ENCODE measurements at regions not wholly inside any gene's neighbourhood (a gene's known extent, or its start where the extent isn't known, plus 50 kb on each side); places are given as distances from the start of the nearest gene placed in this dataset.

- H3K9me1 ChIP-seq (ENCODE audit: control insufficient read depth, extremely low read depth, insufficient read depth, low read length) = no peaks in the 10 kb centered on the region
- no peak overlapping the region for H3K27ac ChIP-seq (ENCODE audit: control insufficient read depth, insufficient read depth, low read length)
- H3K4me1 ChIP-seq (ENCODE audit: control insufficient read depth, extremely low read depth, insufficient read depth, low read length) = no peaks in the 10 kb centered on the region
- TF ChIP-seq EZH2 (IDR thresholded peaks at IDR 0.05; ENCODE audit: low read length) = no peak
- TF ChIP-seq, protein P1, sequence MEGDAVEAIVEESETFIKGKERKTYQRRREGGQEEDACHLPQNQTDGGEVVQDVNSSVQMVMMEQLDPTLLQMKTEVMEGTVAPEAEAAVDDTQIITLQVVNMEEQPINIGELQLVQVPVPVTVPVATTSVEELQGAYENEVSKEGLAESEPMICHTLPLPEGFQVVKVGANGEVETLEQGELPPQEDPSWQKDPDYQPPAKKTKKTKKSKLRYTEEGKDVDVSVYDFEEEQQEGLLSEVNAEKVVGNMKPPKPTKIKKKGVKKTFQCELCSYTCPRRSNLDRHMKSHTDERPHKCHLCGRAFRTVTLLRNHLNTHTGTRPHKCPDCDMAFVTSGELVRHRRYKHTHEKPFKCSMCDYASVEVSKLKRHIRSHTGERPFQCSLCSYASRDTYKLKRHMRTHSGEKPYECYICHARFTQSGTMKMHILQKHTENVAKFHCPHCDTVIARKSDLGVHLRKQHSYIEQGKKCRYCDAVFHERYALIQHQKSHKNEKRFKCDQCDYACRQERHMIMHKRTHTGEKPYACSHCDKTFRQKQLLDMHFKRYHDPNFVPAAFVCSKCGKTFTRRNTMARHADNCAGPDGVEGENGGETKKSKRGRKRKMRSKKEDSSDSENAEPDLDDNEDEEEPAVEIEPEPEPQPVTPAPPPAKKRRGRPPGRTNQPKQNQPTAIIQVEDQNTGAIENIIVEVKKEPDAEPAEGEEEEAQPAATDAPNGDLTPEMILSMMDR (optimal IDR thresholded peaks at IDR 0.05 in 1 of 3, IDR thresholded peaks at IDR 0.05 in 1 of 3, conservative IDR thresholded peaks at IDR 0.05 in 1 of 3; ENCODE audit: extremely low read depth in 1 of 3, insufficient read depth in 2 of 3, low read length in 3 of 3) = no peak
- H3K4me3 ChIP-seq (ENCODE audit: control insufficient read depth in 2 of 3, extremely low read depth in 1 of 3, insufficient read depth in 2 of 3, low read depth in 1 of 3, low read length in 3 of 3) = no peak overlapping the region
- H4K20me1 ChIP-seq (ENCODE audit: control insufficient read depth, extremely low read depth, insufficient read depth, low read length) = no peaks in the 10 kb centered on the region
- dilution Hi-C loops (cut with MboI; ENCODE audit: extremely low pct_ligation_motif_present, low sequenced_read_pairs) = no loop called here
- no peaks in the 10 kb centered on the region for H3K27me3 ChIP-seq (ENCODE audit: control insufficient read depth, extremely low read depth, insufficient read depth, low read length)
- H3K79me2 ChIP-seq (ENCODE audit: control insufficient read depth, insufficient read depth, low read length) = no peaks in the 10 kb centered on the region
- H3K9ac ChIP-seq (ENCODE audit: control insufficient read depth, extremely low read depth, insufficient read depth, low read length) = no peak overlapping the region
- H3K9me3 ChIP-seq (ENCODE audit: control insufficient read depth, low read depth, low read length) = no peaks in the 10 kb centered on the region
- DNase-seq (ENCODE audit: low read depth, low spot score) (no peak), FAIRE-seq (no peak)
- no peaks in the 10 kb centered on the region for H3K36me3 ChIP-seq (ENCODE audit: control insufficient read depth in 2 of 2, extremely low read depth in 1 of 2, insufficient read depth in 2 of 2, low read length in 2 of 2)
- no peak overlapping the region for H2AFZ ChIP-seq (ENCODE audit: control insufficient read depth, low read length)
- no peak overlapping the region for H3K4me2 ChIP-seq (ENCODE audit: control insufficient read depth, extremely low read depth, insufficient read depth, low read depth, low read length)
Observed at GRCh38 chr11:97461044-97461880, 1071.4 kb downstream of the JRKL start.

GRCh38 chr11:97461934-97462333 lies 1072.1 kb downstream of the JRKL start:
- dilution Hi-C loops (cut with MboI; ENCODE audit: extremely low pct_ligation_motif_present, low sequenced_read_pairs) = no loop called here
- Histone ChIP-seq H3K4me3 (ENCODE audit: control insufficient read depth in 2 of 3, extremely low read depth in 1 of 3, insufficient read depth in 2 of 3, low read depth in 1 of 3, low read length in 3 of 3) (no peak overlapping the region), H2AFZ (ENCODE audit: control insufficient read depth, low read length) (no peak overlapping the region), H3K9me3 (ENCODE audit: control insufficient read depth, low read depth, low read length) (no peaks in the 10 kb centered on the region), H3K36me3 (ENCODE audit: control insufficient read depth in 2 of 2, extremely low read depth in 1 of 2, insufficient read depth in 2 of 2, low read length in 2 of 2) (no peaks in the 10 kb centered on the region), H3K79me2 (ENCODE audit: control insufficient read depth, insufficient read depth, low read length) (no peaks in the 10 kb centered on the region), H3K4me1 (ENCODE audit: control insufficient read depth, extremely low read depth, insufficient read depth, low read length) (no peaks in the 10 kb centered on the region), H4K20me1 (ENCODE audit: control insufficient read depth, extremely low read depth, insufficient read depth, low read length) (no peaks in the 10 kb centered on the region), H3K27ac (ENCODE audit: control insufficient read depth, insufficient read depth, low read length) (no peak overlapping the region), H3K4me2 (ENCODE audit: control insufficient read depth, extremely low read depth, insufficient read depth, low read depth, low read length) (no peak overlapping the region), H3K27me3 (ENCODE audit: control insufficient read depth, extremely low read depth, insufficient read depth, low read length) (no peaks in the 10 kb centered on the region), H3K9ac (ENCODE audit: control insufficient read depth, extremely low read depth, insufficient read depth, low read length) (no peak overlapping the region), H3K9me1 (ENCODE audit: control insufficient read depth, extremely low read depth, insufficient read depth, low read length) (no peaks in the 10 kb centered on the region)
- TF ChIP-seq, protein P1 (optimal IDR thresholded peaks at IDR 0.05 in 1 of 3, IDR thresholded peaks at IDR 0.05 in 1 of 3, conservative IDR thresholded peaks at IDR 0.05 in 1 of 3; ENCODE audit: extremely low read depth in 1 of 3, insufficient read depth in 2 of 3, low read length in 3 of 3) = no peak
- no peak for TF ChIP-seq EZH2 (IDR thresholded peaks at IDR 0.05; ENCODE audit: low read length)
- FAIRE-seq (no peak), DNase-seq (ENCODE audit: low read depth, low spot score) (no peak)
